GM13976 (cell line): ENCODE measurements at regions not wholly inside any gene's neighbourhood (a gene's known extent, or its start where the extent isn't known, plus 50 kb on each side); places are given as distances from the start of the nearest gene placed in this dataset.
A peak's percentile ranks its signal among the peaks of the same experiment; 100 is the strongest.

Experiments used
- DNase-seq: peaks from one replicate; pipeline ENCODE4 v3.0.0; 2012; ENCODE audit warnings: low spot score
- in situ Hi-C: fragments of 300-500 bp; cut with MboI; formaldehyde crosslinking; loops from one replicate; pipeline ENCODE4 v1.12.0; 2022; ENCODE audit warnings: low sequenced_read_pairs, mixed read lengths, inconsistent platforms; ENCODE audit not compliant: unreplicated experiment
- TF ChIP-seq, protein P1 (sequence below): IDR thresholded peaks from 2 replicates; pipeline ENCODE4 v1.5.1; 2012; ENCODE audit warnings: borderline replicate concordance, mild to moderate bottlenecking; ENCODE audit not compliant: insufficient read depth; ENCODE audit errors: extremely low read depth, missing control alignments, control extremely low read depth

DNA sequence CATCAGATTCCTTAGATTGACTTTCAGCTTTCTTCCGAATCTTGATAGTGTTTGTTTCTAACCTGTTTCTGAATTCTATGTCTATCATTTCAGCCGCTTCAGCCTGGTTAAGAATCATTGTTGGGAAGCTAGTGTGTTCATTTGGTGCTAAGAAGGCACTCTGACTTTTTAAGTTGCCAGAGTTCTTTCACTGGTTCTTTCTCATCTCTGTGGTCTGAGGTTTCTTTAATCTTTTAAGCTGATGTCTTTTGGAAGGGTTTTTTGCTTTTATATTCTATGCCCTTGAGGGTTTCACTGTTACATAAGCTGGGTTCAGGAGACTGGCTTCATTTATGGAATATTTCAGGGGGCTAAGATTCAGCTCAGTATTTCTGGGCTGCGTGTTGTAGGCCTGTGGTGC is 104.5 kb upstream of the PRSS58 start:
- TF ChIP-seq, protein P1, sequence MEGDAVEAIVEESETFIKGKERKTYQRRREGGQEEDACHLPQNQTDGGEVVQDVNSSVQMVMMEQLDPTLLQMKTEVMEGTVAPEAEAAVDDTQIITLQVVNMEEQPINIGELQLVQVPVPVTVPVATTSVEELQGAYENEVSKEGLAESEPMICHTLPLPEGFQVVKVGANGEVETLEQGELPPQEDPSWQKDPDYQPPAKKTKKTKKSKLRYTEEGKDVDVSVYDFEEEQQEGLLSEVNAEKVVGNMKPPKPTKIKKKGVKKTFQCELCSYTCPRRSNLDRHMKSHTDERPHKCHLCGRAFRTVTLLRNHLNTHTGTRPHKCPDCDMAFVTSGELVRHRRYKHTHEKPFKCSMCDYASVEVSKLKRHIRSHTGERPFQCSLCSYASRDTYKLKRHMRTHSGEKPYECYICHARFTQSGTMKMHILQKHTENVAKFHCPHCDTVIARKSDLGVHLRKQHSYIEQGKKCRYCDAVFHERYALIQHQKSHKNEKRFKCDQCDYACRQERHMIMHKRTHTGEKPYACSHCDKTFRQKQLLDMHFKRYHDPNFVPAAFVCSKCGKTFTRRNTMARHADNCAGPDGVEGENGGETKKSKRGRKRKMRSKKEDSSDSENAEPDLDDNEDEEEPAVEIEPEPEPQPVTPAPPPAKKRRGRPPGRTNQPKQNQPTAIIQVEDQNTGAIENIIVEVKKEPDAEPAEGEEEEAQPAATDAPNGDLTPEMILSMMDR, result no peak
- in situ Hi-C loops, result no loop called here
- DNase-seq, result no peak

DNA sequence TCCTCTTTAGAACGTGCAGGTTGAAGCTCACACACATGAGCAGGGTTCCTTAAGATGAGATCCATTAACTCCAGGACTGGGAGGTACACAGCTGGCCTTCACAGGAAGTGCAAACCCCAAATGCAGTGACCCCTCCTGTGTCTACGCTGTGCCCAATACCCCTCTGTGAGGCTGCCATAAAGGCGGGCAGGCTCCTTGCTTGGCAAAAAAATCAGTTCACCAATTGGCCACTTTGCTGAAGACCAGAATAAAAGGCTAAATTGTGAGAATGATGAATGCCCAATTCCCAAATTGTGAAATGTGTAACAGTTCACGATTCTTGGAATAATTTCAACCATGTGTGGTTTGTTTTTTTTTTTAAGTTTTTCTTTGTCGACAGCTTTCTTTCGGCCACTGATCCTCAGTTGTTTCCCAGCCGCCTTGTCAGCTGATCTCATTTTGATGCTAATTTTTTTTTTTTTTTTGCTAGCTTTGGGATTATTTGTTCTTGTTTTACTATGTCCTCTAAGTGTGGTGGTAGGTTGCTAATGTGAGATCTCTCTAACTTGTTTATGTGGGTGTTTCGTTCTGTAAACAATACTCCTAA is 101.9 kb upstream of the PRSS58 start:
- no peak for DNase-seq
- TF ChIP-seq, protein P1, result no peak
- in situ Hi-C loops, result no loop called here

DNA sequence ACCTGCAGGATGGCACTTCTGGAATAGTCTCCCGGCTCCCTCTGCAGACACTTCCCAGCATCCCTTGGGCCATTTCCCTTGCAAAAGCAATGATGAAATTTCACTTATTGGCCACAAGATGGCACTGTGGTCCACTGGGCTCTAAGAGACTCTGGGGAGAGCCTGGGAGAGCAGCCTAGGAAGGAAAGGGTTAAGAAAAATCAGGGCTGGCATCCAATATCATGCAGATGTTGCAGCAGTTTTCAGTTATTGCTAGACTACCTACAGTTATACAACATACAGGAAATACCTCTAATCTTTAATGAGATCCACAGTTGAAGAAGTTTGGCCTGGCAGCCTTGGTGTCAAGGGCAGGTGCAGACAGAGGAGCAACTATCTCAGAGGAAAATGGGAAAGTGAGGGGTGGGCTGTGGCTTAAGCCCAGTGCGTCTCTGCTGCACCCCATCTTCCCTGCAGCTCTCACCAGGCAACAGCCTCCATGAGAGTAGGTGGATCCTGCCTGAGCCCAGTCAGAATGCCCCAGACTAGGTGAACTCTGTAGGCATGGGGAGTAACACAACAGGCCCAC is 100.2 kb upstream of the PRSS58 start:
- in situ Hi-C loops, result no loop called here
- DNase-seq, result peak; percentile 58

DNA sequence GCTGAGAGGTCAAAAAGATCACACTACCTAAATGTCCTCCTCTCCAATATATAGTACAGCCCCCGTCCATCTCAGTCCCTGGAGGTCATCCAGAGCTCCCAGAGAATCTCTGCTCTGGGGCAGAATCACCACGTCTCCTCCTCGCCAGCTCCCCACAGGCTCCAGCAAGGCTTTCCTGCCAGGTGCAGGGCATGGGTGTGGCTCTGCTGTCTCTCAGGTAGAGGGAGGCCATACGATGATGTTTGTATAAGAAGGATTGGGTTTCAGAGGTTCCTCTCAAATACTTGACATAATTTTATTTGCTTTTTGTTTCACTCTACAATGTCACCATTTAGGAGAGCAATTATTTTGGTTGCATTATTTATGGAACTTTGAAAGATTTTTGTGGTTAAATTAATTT is 98.3 kb upstream of the PRSS58 start:
- no peak for DNase-seq
- TF ChIP-seq, protein P1, result no peak
- in situ Hi-C loops, result no loop called here

More for the DNA sequence above, 100.2 kb upstream of the PRSS58 start:
- TF ChIP-seq, protein P1, result peak; percentile 71

DNA sequence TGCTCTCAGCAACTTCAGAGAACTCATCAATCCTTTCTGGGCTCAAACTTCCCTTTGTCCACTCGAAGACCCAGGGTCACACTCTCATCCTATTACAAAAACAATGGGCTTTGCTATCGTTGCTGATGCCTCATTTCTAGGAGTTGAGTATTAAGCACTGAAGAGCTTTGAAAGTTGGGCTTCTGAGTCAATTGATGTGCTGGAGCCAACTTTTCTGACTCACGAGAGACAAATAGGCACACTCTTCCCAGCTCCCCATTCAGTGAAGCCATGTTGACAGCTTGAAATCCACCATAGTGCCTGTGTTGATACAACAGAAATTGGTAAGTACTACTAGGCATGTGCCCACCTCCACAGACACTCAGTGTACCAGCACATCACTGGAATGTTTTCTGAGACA is 97.5 kb upstream of the PRSS58 start:
- TF ChIP-seq, protein P1, result no peak
- DNase-seq, result no peak
- in situ Hi-C loops, result no loop called here

DNA sequence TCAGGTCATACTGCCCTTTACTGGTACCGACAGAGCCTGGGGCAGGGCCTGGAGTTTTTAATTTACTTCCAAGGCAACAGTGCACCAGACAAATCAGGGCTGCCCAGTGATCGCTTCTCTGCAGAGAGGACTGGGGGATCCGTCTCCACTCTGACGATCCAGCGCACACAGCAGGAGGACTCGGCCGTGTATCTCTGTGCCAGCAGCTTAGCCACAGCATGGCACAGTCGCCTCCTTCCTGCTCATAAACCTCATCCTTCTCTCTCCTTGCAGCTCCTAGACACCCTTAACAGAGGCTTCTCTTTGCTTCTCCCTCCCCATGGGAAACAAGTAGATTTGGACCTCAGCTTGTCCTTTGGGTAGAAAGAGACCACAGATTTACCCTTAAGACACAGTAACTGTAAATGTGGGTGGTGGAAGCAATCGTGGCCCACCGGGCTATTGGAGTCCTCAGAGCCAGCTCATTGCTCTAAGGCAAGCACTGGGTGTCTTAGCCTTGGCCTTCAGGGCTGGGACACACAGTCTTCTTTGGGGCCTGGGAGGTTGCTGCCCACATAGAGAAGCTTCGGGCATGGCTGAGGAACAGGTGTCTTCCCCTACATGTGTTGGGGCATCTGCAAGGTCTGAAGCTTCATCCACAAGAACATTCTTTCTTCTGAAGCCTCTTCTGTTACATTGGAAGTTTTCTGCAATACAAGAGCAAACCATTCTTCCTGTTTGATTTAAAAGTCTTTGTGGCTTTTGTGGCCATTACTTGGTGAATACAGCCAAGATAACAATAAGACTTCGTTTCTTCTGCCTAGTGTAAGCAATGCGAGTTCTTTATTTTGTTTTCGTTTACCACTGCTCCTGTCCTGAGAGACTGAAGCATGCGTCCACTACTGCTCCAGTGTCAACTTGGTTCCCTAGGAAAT is 95.5 kb upstream of the PRSS58 start:
- TF ChIP-seq, protein P1, result no peak
- DNase-seq, result no peak
- in situ Hi-C loops, result no loop called here
